GM10248 (cell line): ENCODE measurements at regions not wholly inside any gene's neighbourhood (a gene's known extent, or its start where the extent isn't known, plus 50 kb on each side); places are given as distances from the start of the nearest gene placed in this dataset.

ENCODE experiments used
- CTCF ChIA-PET: fragments of 300-600 bp; sonication (Branson Sonifier 250); formaldehyde crosslinking; extraction: SDS; loops from one replicate; lab custom pipeline; 2021; ENCODE audit warnings: antibody characterized with exemption; lab: Yijun Ruan, JAX
- POLR2A ChIA-PET: fragments of 350-650 bp; sonication (Branson Sonifier 250); formaldehyde crosslinking; extraction: SDS; loops from one replicate; lab custom pipeline; 2020; ENCODE audit warnings: antibody characterized with exemption; lab: Yijun Ruan, JAX
- DNase-seq: peaks from one replicate; pipeline ENCODE4 v3.0.0; 2012; ENCODE audit errors: extremely low spot score
- CTCF ChIP-seq: IDR thresholded peaks from 2 replicates; pipeline ENCODE4 v1.5.1; 2012; ENCODE audit warnings: mild to moderate bottlenecking, low read depth; ENCODE audit errors: extremely low read depth, missing control alignments, control extremely low read depth

GRCh38 chr20:24117383-24117782, 128.8 kb upstream of the GGTLC1 start:
- no peak for TF ChIP-seq CTCF
- DNase-seq: no peak
- ChIA-PET CTCF (interaction anchor here (1.1 to 2.2 kb wide), 3 partner anchors 11 to 17 kb away, joined by 4 to 6 read pairs (median 6); no protein-coding TSS in a partner anchor), POLR2A (no interaction called here)

DNA sequence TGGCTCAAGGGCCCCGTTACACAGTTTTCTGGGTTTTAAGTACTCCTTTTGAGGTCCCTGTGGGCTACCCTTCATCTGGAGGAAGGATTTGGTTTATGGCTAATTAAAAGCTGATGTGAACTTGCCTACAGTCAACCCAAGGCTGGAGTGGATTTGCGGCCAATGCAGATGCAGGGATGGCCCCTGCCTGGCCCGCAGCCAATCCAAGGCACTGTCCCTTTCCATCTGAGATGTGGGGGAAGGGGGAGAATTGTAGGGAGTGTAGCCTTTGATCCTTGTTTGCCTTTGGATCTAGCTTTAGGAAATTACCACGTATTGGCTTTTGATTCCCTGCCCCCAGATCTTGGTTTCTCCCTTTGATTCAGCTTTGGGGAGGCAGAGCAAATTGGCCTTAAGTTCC, 128.0 kb upstream of the GGTLC1 start:
- no peak for TF ChIP-seq CTCF
- POLR2A ChIA-PET: no interaction called here
- CTCF ChIA-PET: interaction anchor here (1.1 to 2.2 kb wide), 3 partner anchors 12 to 16 kb away, joined by 4 to 6 read pairs (median 6); no protein-coding TSS in a partner anchor
- no peak for DNase-seq

DNA sequence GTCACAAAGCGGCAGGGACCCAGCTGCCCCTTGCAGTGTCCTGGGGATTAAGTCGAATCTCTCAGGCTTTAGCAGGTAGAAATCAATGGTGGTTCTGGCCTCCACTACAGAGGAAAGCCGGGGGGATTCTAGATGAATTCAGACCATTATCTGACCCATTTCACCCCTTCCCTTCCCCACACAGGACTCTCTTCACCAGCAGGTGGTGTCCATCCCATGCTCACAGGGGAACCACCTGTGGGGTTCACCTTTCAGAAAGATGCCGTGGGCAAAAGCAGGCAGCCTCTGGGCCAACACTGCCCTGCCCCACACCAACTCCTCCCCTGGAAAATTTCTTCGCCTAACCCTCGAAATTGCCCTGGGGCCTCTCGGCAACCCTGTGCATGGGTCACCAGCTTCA, 123.8 kb upstream of the GGTLC1 start:
- no peak for DNase-seq
- no peak for TF ChIP-seq CTCF
- POLR2A ChIA-PET: no interaction called here
- CTCF ChIA-PET: interaction anchor here (1.5 to 2.0 kb wide), 2 partner anchors 15 to 59 kb away, joined by 3 to 6 read pairs; no protein-coding TSS in a partner anchor

GRCh38 chr20:24111858-24112257, 123.3 kb upstream of the GGTLC1 start:
- TF ChIP-seq CTCF: no peak
- CTCF ChIA-PET: interaction anchor here (1.5 to 2.0 kb wide), 2 partner anchors 15 to 59 kb away, joined by 3 to 6 read pairs; no protein-coding TSS in a partner anchor
- POLR2A ChIA-PET: no interaction called here
- no peak for DNase-seq

- POLR2A ChIA-PET: no interaction called here
- CTCF ChIA-PET: interaction anchor here (1.0 to 2.1 kb wide), 5 partner anchors 8 to 808 kb away, joined by 3 to 5 read pairs (median 3); no protein-coding TSS in a partner anchor
- no peak for DNase-seq
- no peak for TF ChIP-seq CTCF
Measured at GRCh38 chr20:24109537-24109936, 121.0 kb upstream of the GGTLC1 start.

DNA sequence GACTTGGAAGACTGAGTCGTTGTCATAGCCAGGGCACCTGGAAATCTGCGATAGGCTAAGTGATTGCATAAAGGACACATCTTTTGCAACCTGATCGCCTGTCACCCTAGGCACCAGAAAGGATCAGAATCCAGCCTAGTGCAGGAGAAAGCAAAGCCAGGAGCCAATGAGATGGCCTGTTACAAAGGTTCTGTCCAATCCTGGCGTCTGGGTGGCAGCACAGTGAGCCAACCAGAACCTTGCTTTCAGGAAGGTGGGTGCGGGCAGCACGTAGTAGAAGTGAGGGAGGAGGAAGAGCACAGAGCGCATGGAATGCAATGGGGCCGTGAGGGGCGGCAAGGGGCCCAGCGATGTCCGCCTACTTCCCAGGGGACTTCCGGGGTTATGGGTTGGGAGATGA, 120.4 kb upstream of the GGTLC1 start:
- DNase-seq: no peak
- POLR2A ChIA-PET: no interaction called here
- TF ChIP-seq CTCF: no peak
- CTCF ChIA-PET: interaction anchor here (1.3 to 1.5 kb wide), 3 partner anchors 17 to 809 kb away, joined by 3 to 4 read pairs (median 3); no protein-coding TSS in a partner anchor
